Thoracic aorta (tissue), 2 donors: ENCODE measurements at regions not wholly inside any gene's neighbourhood (a gene's known extent, or its start where the extent isn't known, plus 50 kb on each side); places are given as distances from the start of the nearest gene placed in this dataset.

Source experiments
- ATAC-seq: fragments of 150-250 bp; one replicate; pipeline ENCODE4 v1.8.0; 2017; ENCODE audit warnings: low read depth; ENCODE audit not compliant: insufficient number of reproducible peaks, low FRiP score
- DNase-seq: peaks from one replicate; pipeline ENCODE4 v3.0.0-alpha.2; 2020; ENCODE audit warnings: low spot score
- H3K27ac ChIP-seq, 2 donors: fragments of 200-600 bp; sonication (generic); 1 replicate in 1 of 2; 2 replicates in 1 of 2; pipeline ENCODE4 v1.5.1; 2016; ENCODE audit warnings: mild to moderate bottlenecking in 2 of 2, moderate library complexity in 2 of 2
- H3K27me3 ChIP-seq: fragments of 200-600 bp; sonication (generic); replicated peaks from 2 replicates; pipeline ENCODE4 v1.6.0; 2016; ENCODE audit warnings: mild to moderate bottlenecking; ENCODE audit not compliant: insufficient read depth
- H3K36me3 ChIP-seq: fragments of 200-600 bp; sonication (generic); one replicate; pipeline ENCODE4 v1.5.1; 2016
- H3K4me1 ChIP-seq, 2 donors: fragments of 200-600 bp; sonication (generic); 1 replicate in 1 of 2; 2 replicates in 1 of 2; pipeline versions ENCODE4 v1.5.1 to v1.6.0; 2016; ENCODE audit warnings: low read depth in 2 of 2, mild to moderate bottlenecking in 1 of 2; ENCODE audit not compliant: control insufficient read depth in 1 of 2
- H3K4me3 ChIP-seq: fragments of 200-600 bp; sonication (generic); 2 replicates; pipeline ENCODE4 v1.5.1; 2016; ENCODE audit warnings: mild to moderate bottlenecking
- H3K9me3 ChIP-seq: fragments of 200-600 bp; sonication (generic); 2 replicates; pipeline ENCODE4 v1.5.1; 2016
- TF ChIP-seq, protein P1 (sequence below): fragments of 200-600 bp; sonication (generic); IDR thresholded peaks from one replicate; pipeline ENCODE4 v1.5.1; 2019; ENCODE audit warnings: antibody characterized with exemption

DNA sequence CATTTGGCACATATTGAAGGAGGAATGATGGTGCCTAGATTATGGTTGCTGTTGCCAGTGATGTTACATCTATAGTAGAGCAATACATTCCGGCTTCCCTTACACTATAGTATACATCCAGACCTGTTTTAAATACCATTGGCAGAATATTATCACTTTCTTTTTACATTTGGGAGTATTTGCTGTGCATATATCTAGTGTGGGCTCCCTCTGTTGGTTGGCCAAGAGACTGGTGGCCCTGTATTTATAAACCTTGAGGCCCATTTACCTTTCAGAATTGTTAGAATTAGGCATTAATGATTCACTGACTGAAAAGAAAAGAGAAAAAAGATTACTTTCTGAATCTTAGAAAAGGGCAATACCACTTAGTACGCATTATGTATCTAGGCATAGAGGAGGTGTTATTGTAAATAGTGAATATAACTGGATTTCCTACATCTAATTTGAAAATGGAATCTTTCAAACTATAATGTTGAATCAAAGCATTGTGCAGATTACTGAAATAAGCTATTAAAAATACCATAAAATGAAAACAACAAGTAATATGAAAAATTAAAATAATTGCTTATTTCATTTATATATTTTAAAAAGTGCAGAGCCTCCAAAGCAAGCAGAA is 628.8 kb upstream of the MAN1A1 start:
- Histone ChIP-seq H3K4me3 (no peak overlapping the region), H3K27me3 (no peaks in the 10 kb centered on the region), H3K9me3 (no peaks in the 10 kb centered on the region), H3K36me3 (no peaks in the 10 kb centered on the region), H3K27ac (no peak overlapping the region), H3K4me1 (no peaks in the 10 kb centered on the region)
- DNase-seq (no peak), ATAC-seq (no peak)
- TF ChIP-seq, protein P1, sequence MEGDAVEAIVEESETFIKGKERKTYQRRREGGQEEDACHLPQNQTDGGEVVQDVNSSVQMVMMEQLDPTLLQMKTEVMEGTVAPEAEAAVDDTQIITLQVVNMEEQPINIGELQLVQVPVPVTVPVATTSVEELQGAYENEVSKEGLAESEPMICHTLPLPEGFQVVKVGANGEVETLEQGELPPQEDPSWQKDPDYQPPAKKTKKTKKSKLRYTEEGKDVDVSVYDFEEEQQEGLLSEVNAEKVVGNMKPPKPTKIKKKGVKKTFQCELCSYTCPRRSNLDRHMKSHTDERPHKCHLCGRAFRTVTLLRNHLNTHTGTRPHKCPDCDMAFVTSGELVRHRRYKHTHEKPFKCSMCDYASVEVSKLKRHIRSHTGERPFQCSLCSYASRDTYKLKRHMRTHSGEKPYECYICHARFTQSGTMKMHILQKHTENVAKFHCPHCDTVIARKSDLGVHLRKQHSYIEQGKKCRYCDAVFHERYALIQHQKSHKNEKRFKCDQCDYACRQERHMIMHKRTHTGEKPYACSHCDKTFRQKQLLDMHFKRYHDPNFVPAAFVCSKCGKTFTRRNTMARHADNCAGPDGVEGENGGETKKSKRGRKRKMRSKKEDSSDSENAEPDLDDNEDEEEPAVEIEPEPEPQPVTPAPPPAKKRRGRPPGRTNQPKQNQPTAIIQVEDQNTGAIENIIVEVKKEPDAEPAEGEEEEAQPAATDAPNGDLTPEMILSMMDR: no peak

DNA sequence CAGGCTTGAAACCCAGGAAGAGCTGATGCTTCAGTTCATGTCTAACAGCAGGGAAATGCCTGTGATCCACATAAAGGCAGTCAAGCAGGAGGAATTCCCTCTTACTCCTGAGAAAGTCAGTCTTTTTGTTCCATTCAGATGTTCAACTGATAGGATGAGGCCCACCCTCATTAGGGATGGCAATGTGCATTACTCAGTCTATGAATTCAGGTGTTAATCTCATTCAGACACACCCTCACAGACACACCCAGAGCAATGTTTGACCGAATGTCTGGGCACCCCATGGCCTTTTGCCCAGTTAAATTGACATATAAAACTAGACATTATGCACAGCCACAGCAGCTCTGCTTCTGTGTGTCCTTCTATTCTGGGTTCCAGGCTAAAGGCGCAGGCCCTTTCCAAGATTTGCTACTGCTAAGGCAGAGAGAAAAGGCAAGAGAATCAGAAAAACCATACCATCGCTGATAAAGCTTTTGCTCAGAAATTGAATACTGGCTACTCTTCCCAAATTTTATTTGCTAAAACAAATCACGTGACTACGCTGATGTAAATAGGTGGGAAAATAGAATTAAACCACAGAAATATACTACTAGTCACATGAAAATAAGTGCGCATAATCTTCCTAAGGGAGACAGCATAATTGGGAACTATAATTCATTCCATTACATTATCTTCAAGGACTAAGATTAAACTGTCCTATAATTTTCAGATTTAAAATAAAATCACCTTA is 625.0 kb upstream of the MAN1A1 start:
- Histone ChIP-seq H3K9me3 (no peaks in the 10 kb centered on the region), H3K27me3 (no peaks in the 10 kb centered on the region), H3K4me1 (no peaks in the 10 kb centered on the region), H3K36me3 (no peaks in the 10 kb centered on the region), H3K27ac (no peak overlapping the region), H3K4me3 (no peak overlapping the region)
- TF ChIP-seq, protein P1: no peak
- no peak for ATAC-seq
- no peak for DNase-seq

DNA sequence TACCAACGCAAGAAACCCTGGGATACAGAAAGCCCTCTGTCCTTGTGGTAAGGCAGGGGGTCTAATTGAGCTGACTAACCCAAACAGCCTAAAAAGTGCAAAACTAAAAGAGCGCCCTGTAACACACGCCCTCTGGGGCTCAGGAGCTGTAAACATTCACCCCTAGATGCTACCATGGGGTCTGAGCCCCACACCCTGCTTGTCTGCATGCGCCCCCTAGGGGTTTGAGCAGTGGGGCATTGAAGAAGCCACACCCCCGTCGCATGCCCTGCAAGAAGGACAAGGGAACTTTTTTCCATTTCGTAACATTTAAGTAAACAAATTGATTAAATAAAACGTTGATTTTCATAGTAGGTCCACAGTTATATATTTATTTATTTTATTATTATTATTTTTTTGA is 616.9 kb upstream of the MAN1A1 start:
- no peak overlapping the region for H3K27ac ChIP-seq
- H3K9me3 ChIP-seq: no peaks in the 10 kb centered on the region
- no peak for DNase-seq
- H3K27me3 ChIP-seq: no peaks in the 10 kb centered on the region
- no peaks in the 10 kb centered on the region for H3K4me1 ChIP-seq
- no peaks in the 10 kb centered on the region for H3K36me3 ChIP-seq
- H3K4me3 ChIP-seq: no peak overlapping the region
- TF ChIP-seq, protein P1: no peak
- ATAC-seq: no peak

DNA sequence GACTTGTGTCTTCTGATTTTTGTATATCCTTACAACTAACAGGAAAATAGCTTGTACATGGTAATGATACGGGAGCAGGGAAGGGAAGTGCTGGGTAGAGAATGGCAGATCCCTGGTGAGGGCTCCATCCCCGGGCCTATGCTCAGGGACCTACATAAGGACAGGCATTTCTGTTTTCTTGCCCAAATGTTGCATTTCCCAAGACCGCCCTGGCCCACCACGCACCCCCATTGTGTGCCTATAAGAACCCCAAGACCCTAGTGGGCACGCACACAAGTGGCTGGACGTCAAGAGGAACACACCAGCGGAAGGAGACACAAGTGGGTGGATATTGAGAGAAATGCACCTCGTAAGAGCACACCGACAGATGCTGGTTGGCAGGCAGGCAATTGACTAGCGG is 616.3 kb upstream of the MAN1A1 start:
- Histone ChIP-seq H3K27me3 (no peaks in the 10 kb centered on the region), H3K27ac (no peak overlapping the region), H3K4me1 (no peaks in the 10 kb centered on the region), H3K36me3 (no peaks in the 10 kb centered on the region), H3K4me3 (no peak overlapping the region), H3K9me3 (no peaks in the 10 kb centered on the region)
- ATAC-seq (no peak), DNase-seq (no peak)
- TF ChIP-seq, protein P1: no peak

DNA sequence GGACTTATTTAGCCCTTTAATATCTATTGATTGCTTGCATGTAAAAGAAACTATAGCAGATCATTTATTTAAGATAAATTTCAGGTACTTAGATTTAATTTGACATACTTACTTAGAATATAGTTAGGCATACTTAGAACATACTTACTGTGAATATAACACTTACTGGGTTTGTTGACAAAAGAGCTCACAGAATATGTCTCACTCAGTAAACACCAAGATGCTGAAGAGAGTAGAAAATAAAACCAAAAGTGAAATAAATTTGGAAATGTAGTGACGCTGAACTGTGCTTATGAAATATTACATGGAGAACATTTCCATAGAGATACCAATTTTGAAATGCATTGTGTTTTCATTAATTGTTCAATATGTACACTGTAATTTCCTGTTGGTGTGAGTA is 615.4 kb upstream of the MAN1A1 start:
- Histone ChIP-seq H3K36me3 (no peaks in the 10 kb centered on the region), H3K9me3 (no peaks in the 10 kb centered on the region), H3K4me1 (no peaks in the 10 kb centered on the region), H3K27ac (no peak overlapping the region), H3K27me3 (no peaks in the 10 kb centered on the region), H3K4me3 (no peak overlapping the region)
- ATAC-seq: no peak
- TF ChIP-seq, protein P1: no peak
- DNase-seq: no peak
